Prostate gland (tissue), 2 donors: ENCODE measurements at regions not wholly inside any gene's neighbourhood (a gene's known extent, or its start where the extent isn't known, plus 50 kb on each side); places are given as distances from the start of the nearest gene placed in this dataset.

Source experiments
- CTCF ChIP-seq, 4 experiments: fragments of 200-600 bp in 2 of 4; fragments of 450-650 bp in 2 of 4; sonication (generic) in 2 of 4; IDR thresholded peaks; 1 replicate in 3 of 4; 2 replicates in 1 of 4; pipeline ENCODE4 v1.5.1; 2016 to 2019; ENCODE audit warnings: antibody characterized with exemption in 4 of 4, mild to moderate bottlenecking in 2 of 4, moderate library complexity in 2 of 4
- POLR2AphosphoS5 ChIP-seq: sonication (generic); formaldehyde crosslinking; IDR thresholded peaks from one replicate; pipeline ENCODE4 v1.6.1; 2017; ENCODE audit warnings: antibody characterized with exemption

GRCh38 chr7:22675917-22676343, 51.1 kb upstream of the IL6 start:
- TF ChIP-seq CTCF (IDR thresholded peaks at IDR 0.05): no peak
- TF ChIP-seq POLR2AphosphoS5: no peak
